GM21528 (cell line): ENCODE measurements at regions not wholly inside any gene's neighbourhood (a gene's known extent, or its start where the extent isn't known, plus 50 kb on each side); places are given as distances from the start of the nearest gene placed in this dataset.
"Not testable (repeated sequence)": the region's sequence is repeated elsewhere in the genome, so short reads cannot be mapped to it uniquely, and the experiment has no call there.

Experiments
- ATAC-seq: cut with Tn5 transposase; IDR thresholded peaks from one replicate; pipeline ENCODE4 v1.9.1; 2021; ENCODE audit warnings: mild to moderate bottlenecking, moderate library complexity; ENCODE audit not compliant: unreplicated experiment, low FRiP score

- ATAC-seq = not testable (repeated sequence)
Measured at GRCh38 chr9:41772541-41772940, 356.7 kb downstream of the CNTNAP3B start.

GRCh38 chr9:41771693-41772092, 357.5 kb downstream of the CNTNAP3B start:
- not testable (repeated sequence) for ATAC-seq

GRCh38 chr9:41754822-41755221, 374.4 kb downstream of the CNTNAP3B start:
- not testable (repeated sequence) for ATAC-seq

GRCh38 chr9:41754403-41754802, 374.8 kb downstream of the CNTNAP3B start:
- ATAC-seq = not testable (repeated sequence)

GRCh38 chr9:41741897-41742296, 387.3 kb downstream of the CNTNAP3B start:
- not testable (repeated sequence) for ATAC-seq

GRCh38 chr9:41741173-41741572, 388.1 kb downstream of the CNTNAP3B start:
- ATAC-seq = not testable (repeated sequence)

GRCh38 chr9:41738681-41739080, 390.5 kb downstream of the CNTNAP3B start:
- ATAC-seq = not testable (repeated sequence)

- ATAC-seq = not testable (repeated sequence)
Measured at GRCh38 chr9:41699190-41699589, 430.0 kb downstream of the CNTNAP3B start.

- not testable (repeated sequence) for ATAC-seq
Measured at GRCh38 chr9:41697080-41697479, 432.1 kb downstream of the CNTNAP3B start.

GRCh38 chr9:41679312-41679711, 449.9 kb downstream of the CNTNAP3B start:
- not testable (repeated sequence) for ATAC-seq

- not testable (repeated sequence) for ATAC-seq
Measured at GRCh38 chr9:41663497-41664036, 465.7 kb downstream of the CNTNAP3B start.

- ATAC-seq = not testable (repeated sequence)
Measured at GRCh38 chr9:41658706-41659105, 469.6 kb upstream of the ZNG1F start.

- ATAC-seq = not testable (repeated sequence)
Measured at GRCh38 chr9:41658116-41658515, 469.0 kb upstream of the ZNG1F start.

GRCh38 chr9:41657141-41657540, 468.0 kb upstream of the ZNG1F start:
- ATAC-seq = not testable (repeated sequence)

GRCh38 chr9:41655071-41655554, 466.0 kb upstream of the ZNG1F start:
- ATAC-seq = not testable (repeated sequence)

- ATAC-seq = not testable (repeated sequence)
Measured at GRCh38 chr9:41654349-41654748, 465.2 kb upstream of the ZNG1F start.

- not testable (repeated sequence) for ATAC-seq
Measured at GRCh38 chr9:41653560-41654340, 464.6 kb upstream of the ZNG1F start.

GRCh38 chr9:41652800-41653199, 463.7 kb upstream of the ZNG1F start:
- ATAC-seq = not testable (repeated sequence)

- not testable (repeated sequence) for ATAC-seq
Measured at GRCh38 chr9:41652100-41652713, 463.1 kb upstream of the ZNG1F start.

GRCh38 chr9:41650086-41650485, 461.0 kb upstream of the ZNG1F start:
- not testable (repeated sequence) for ATAC-seq

- ATAC-seq = not testable (repeated sequence)
Measured at GRCh38 chr9:41648564-41648963, 459.4 kb upstream of the ZNG1F start.
